Omental fat pad (tissue), 3 donors: ENCODE measurements at regions not wholly inside any gene's neighbourhood (a gene's known extent, or its start where the extent isn't known, plus 50 kb on each side); places are given as distances from the start of the nearest gene placed in this dataset.

Source experiments
- ATAC-seq: fragments of 150-250 bp; one replicate; pipeline ENCODE4 v1.9.1; 2016; ENCODE audit warnings: mild to moderate bottlenecking, moderate library complexity; ENCODE audit not compliant: low FRiP score
- DNase-seq: peaks from one replicate; pipeline ENCODE4 v3.0.0-alpha.2; 2019; ENCODE audit warnings: low spot score
- TF ChIP-seq, protein P1 (sequence below), 3 donors: fragments of 450-650 bp; IDR thresholded peaks; one replicate each; pipeline ENCODE4 v1.5.1; 2016 to 2017; ENCODE audit warnings: antibody characterized with exemption in 3 of 3, mild to moderate bottlenecking in 3 of 3, moderate library complexity in 2 of 3

DNA sequence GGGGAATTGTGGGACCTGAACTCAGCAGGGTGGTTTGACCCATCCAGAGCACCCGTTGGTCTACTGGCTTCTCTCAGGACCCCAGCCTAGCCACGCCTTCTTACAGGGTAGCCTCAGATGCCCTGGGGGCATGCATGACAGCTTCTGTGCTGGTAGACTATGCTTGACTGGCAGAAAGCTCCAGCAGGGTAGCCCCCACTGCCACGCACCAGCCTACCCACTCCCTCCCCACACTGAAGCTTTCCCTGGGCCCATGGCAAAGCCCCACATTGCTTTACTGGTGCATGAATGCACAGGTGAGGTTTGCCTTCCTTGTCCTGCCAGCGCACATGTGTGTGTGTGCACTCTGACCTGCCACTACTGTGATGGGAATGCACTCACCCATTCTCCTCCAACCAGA is 772.2 kb downstream of the LRFN5 start:
- DNase-seq (no peak), ATAC-seq (no peak)
- TF ChIP-seq, protein P1, sequence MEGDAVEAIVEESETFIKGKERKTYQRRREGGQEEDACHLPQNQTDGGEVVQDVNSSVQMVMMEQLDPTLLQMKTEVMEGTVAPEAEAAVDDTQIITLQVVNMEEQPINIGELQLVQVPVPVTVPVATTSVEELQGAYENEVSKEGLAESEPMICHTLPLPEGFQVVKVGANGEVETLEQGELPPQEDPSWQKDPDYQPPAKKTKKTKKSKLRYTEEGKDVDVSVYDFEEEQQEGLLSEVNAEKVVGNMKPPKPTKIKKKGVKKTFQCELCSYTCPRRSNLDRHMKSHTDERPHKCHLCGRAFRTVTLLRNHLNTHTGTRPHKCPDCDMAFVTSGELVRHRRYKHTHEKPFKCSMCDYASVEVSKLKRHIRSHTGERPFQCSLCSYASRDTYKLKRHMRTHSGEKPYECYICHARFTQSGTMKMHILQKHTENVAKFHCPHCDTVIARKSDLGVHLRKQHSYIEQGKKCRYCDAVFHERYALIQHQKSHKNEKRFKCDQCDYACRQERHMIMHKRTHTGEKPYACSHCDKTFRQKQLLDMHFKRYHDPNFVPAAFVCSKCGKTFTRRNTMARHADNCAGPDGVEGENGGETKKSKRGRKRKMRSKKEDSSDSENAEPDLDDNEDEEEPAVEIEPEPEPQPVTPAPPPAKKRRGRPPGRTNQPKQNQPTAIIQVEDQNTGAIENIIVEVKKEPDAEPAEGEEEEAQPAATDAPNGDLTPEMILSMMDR (IDR thresholded peaks at IDR 0.05): no peak

DNA sequence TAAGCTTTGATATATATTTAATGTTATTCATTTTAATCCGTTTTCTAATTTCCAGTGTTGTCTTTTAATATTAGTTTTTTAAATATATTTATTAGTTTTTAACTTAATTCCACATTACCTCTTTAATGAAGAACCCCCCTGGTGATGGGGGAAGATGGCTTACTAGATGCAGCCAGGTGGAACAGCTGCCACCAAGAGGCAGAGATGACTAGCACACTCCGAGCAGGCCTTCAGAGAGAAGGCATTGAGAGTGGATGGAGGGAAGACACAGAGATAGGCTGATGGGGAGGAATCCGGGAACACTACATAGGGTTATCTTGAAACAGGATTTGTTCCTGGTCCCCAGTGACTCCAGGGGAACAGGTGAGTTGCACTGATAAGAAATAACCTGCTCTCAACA is 771.6 kb downstream of the LRFN5 start:
- DNase-seq: no peak
- ATAC-seq: no peak
- TF ChIP-seq, protein P1 (IDR thresholded peaks at IDR 0.05): no peak

DNA sequence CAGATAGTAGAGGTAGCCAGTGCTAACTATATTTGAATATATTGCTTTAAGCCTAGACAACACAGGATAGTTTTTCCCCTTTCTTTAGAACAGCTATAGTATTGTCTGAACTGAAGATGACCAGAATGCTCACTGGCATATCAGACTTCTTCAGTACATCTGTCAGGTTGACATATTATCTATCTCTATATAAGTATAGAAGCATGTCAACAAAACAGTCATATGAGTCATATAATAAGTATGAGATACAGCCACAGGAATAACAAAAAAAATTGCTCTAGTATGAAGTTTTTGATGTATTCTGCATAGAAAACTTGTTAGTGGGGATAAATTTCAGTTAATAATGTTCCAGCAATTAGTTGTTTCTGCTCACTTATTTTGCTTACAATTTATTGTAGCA is 767.7 kb downstream of the LRFN5 start:
- DNase-seq: no peak
- TF ChIP-seq, protein P1 (IDR thresholded peaks at IDR 0.05): no peak
- no peak for ATAC-seq

DNA sequence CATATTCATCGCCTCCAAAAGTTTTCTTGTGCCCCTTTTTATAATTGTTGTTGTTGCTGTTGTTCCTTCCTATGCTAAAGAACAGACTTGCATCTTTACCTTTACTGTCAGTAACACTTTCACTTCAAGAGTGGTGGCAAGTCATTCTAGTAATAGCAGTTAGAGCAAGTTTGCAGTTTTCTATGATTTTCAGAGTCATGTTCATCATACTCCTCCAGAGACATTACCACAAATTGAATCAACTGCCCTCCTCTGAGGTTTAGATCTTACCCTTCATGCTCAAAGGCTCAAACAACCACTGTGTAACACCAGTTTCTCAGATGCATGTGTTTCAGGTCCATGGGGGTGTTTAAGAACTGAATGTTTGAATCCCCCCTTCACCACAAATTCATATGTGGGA is 763.4 kb downstream of the LRFN5 start:
- ATAC-seq: no peak
- TF ChIP-seq, protein P1 (IDR thresholded peaks at IDR 0.05): no peak
- DNase-seq: no peak

DNA sequence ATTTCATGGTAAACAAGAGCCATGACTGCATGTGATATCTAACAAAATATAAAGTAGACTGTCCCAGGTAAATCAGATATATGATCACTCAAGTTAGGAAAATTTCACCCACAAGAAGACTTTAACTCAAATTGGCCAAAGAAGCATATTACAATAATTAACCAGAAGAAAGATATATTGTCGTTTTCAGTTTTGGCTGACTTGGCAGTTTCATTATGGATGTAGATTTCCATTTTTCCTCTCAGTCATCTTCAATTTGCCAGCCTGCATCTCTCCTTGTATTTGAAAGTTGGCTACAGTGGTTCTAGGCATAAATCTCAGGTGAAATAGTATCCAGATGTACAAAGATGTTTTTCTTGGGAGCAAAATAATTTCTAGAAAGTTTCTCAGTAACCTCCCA is 761.6 kb downstream of the LRFN5 start:
- DNase-seq (no peak), ATAC-seq (no peak)
- TF ChIP-seq, protein P1 (IDR thresholded peaks at IDR 0.05): no peak

DNA sequence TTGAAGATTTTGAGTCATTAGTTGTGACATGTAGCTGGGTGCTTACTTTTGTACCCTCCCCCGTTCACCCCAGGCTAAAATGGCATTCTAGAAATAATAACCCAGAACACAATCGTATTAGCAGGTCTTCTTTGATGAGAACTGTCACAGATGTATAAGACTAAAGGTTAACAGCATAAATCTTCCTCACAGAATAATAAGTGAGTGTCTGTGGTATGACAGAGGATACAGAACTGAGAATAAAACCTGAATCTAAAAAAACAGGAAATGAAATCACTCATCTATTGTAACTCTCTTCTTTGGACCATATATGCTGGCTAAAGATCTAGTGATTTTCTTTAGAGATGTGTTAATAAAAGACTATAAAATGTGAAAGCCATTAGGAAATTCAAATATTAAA is 746.6 kb downstream of the LRFN5 start:
- ATAC-seq (no peak), DNase-seq (no peak)
- TF ChIP-seq, protein P1 (IDR thresholded peaks at IDR 0.05): no peak

DNA sequence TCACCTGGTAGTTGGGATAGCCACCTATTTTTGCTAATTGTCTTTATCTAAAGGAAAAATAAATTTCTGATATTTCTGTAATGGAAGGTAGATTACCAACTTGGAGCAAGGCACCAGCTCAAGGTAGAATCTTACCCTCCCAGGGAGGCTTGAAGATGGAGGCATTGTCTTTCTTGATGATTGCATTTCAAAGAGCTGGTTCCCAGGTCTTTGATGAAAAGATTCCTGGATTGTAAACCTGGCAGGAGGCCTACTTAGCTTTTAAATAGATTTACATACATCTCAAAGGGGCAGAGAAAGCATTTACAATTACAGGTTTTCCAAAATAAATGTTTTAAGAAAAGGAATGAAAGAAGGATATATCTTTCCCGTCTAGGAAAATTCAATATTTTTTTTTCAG is 729.2 kb downstream of the LRFN5 start:
- TF ChIP-seq, protein P1 (IDR thresholded peaks at IDR 0.05): no peak
- DNase-seq (no peak), ATAC-seq (no peak)
